HG03280 (cell line): ENCODE measurements at regions not wholly inside any gene's neighbourhood (a gene's known extent, or its start where the extent isn't known, plus 50 kb on each side); places are given as distances from the start of the nearest gene placed in this dataset.

Experiments used
- ATAC-seq: cut with Tn5 transposase; IDR thresholded peaks from one replicate; pipeline ENCODE4 v1.9.1; 2021; ENCODE audit warnings: mild to moderate bottlenecking, moderate library complexity; ENCODE audit not compliant: unreplicated experiment

DNA sequence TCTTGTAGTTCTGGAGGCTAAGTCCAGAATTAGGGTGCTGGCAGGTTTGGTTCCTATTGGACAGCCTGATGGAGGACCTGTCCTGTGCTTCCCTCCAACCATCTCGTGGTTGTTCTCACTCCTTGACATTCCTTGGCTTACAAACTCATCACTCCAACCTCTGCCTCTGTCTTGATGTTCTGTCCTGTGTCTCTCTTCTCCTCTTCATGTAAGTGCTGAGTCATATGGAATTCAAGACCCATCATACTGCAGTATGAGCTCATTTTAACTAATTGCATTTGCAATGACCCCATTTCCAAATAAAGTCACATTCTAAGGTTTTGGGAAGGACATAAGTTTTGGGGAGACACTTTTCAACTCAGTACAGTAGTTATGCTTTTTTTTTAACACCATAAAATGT is 374.7 kb downstream of the TRIB2 start:
- no peak for ATAC-seq

DNA sequence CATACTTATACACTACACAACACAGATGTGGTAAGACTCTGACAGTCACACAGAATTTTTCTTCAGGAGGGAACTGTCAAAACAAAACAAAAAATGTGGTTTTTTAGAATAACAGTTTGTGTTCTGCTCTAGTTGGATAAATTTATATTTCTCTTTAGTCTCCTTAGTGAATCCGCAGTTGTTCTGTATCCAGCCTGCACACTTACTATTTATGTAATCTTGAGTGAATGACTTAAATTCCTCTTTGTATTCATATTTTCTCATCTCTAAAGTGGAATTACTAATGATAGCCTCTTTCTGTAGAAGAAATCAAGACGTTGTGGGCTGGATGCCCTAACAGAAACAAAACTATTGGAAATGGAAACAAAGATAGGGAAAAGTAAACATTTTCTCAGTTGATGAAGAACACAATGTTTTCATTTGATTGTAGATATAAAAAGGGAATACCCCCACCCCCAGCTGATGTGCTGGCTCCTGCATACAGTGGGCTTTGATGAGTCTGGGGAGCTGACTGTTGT is 375.2 kb downstream of the TRIB2 start:
- no peak for ATAC-seq

DNA sequence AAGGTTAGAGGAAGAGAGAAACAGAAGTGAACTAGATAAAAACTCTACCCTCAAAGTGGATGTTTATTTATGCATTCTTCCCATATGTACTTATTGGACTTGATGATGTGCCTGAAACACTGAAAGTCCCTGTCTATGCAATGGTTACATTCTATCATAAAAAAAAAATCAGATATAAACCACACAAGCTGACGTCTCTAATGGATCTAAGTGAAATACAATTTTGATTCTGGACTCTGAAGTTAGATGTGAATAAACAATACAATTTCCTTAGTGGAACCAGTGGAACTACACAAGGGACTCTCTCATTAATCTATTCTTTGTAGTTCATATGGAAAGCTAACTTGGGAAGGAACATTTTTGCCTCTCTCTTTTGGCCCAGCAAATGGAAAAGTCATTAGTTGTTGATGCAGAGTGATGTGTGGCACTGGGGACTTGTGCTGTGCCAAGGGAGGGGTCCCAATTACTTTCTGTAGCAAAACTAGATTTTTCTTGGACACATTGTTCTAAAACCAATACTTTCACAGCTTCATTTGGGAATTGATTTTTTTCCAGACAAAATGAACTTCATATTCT is 376.8 kb downstream of the TRIB2 start:
- no peak for ATAC-seq

DNA sequence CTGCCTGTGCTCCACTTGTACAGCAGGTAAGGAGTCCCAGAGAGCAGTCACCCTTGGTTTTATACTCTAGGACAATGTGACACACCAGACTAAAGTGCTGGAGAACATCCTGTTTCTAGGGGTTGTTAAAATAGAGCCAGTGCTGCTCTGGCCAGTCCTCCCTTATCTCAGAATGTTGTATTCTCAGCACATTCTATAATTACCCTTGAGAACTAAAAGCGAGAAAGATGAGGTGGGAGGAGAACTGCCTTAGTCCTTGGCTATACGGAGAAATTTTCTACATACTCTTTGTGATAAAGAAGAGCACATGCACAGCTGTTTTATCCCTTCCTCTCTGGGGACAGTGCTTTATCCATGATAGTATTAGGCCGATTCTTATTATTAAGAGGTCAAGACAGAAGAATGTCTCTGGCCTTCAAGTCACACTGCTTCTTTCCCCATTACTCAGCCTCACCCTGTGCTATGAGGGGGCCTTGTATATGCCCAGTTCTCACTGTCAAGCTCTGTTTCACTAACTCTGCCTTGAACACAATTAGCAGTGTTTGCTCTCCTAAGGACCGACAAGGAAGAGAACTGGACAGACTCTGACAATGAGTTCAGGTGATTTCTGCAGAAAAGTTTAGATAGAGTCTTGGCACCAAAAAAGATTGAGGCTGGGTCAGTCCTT is 385.8 kb downstream of the TRIB2 start:
- no peak for ATAC-seq

DNA sequence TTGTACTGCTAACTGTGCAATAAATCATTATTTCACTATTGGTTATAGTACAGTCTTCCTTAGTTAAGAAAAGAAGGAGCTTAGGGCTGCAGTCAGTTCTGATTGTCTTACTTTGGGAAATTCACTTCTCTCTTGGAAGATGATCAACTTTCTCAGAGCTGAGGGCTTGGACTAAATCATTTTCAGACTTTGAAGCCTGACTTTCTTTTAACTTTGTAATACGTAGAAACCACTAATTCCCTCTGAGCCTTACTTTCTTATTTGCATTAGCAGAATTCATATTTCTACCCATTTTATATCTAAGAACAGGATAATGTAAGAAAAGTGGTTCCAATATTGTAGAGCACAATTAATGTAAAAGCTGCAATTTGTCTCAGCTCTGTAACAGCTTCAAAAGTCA is 386.4 kb downstream of the TRIB2 start:
- no peak for ATAC-seq

DNA sequence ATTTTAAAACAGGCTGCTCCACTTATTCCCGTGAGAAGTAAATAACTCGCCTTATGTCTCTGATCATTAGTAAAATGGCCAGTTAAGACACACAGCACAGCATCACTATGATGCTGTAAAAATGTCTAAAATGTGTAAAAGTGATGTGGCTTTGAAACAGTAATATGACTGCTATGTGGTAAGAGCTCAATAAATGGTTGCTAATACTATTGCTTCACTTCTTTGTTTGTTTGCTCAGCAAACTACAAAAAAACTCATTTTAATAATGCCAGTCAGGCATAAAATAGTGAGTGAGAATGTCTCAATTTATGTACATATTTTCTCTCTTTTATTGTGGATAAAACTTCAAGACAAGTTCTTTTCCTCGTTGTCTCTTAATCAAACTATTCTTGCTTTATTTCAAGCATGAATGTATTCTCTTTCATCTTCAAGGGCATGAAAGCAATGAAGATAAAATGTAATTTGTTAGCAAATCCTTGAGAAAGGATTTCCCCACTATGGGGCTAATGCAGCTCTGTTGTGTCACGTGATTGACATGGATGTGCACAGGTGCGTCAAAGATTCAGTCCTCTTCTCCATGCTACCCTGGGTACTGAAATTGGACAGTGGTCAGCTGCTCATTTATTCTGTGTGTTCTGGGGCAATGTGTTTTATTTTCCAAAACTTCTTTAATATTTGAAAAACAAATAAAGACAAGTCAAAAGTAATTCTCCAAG is 387.2 kb downstream of the TRIB2 start:
- ATAC-seq = no peak

DNA sequence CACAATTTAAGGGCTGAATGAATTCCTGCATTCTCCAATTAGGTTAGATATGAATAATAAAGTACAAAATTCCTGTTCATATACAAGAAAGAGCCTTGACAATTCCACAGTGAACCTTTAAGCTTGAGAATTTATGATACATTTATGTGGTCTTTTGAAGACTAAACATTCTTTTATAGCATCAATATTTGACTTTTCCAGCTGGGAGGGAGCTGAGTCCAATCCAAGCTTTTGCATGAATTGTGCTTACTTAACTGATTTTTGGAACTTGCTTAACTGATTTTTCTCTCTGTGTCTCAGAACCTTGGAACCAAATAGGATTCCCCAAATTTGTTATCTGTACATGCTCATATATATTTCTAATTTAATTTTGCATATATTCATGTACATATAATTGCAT is 388.0 kb downstream of the TRIB2 start:
- no peak for ATAC-seq

DNA sequence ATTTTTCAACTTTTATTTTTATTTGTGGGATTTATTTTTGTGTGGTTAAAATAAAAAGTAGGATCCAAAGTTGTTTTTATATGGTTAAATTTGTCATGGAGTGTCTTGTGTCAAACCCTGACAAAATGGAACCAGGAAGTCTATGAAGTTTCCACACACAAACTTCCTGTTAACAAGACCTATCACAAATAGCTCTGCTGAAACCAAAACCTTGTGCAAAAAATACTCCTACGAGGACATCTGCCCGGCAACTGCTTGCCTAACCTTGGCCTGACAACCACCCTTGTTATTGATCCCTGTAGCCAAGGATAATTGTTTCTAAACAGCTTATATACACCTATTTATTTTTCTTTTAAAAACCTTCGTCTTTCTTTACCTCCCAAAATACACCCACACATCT is 389.6 kb downstream of the TRIB2 start:
- ATAC-seq = peak; percentile 60

DNA sequence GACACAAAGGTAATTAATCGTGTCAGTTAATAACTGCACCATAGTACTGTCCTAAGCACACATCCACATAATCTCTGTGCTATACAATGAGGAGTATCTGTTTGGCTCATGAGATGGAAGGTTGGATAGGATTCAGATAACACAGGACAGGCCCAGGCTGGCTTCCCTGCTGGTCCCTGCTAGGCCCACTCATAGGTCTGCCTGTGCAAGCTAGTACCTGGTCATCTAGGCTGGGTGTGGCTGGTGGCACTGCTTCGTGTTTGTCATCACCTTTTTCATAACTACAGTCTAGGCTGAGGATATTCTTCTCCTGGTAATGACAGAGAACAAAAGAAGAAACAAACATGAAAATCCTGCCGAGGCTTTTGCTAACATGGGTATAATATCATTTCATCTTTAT is 392.8 kb downstream of the TRIB2 start:
- no peak for ATAC-seq

DNA sequence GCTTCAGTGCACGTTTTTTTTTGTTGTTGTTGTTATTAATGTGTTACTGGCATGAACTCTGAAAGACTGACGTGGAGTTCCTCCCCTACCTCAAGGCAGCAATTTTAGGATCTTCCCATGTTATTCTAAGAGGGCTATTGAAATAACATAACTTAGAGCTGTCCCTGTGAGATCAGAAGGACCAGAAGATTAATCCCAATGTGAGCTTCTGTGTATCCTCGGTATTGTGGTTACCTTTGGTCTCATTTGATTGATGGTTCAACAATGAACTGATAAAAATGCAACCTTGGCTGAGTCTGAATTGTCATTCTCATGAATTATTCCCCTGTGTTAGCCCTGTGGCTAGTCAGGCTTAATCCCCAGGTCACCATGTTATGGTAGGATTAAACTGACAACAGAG is 394.1 kb downstream of the TRIB2 start:
- ATAC-seq = no peak

DNA sequence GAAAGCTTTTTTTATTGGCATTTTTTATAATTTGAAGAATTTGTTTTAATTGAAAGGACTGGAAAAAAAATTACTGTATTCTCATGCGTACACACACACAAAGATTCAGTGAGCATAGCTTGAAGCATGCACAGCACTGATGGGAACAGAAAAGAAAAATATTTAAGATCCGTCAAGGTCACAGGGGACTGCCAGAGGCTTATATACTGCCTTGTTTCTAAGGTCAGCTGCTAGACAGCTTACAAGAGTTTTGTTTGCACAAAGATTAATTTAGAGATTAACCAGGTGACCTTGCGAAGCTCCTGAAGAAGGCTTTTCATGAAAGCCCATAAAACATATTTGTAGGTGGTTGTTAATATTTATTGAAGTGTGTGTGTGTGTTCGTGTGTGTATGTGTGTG is 396.3 kb downstream of the TRIB2 start:
- ATAC-seq = no peak

DNA sequence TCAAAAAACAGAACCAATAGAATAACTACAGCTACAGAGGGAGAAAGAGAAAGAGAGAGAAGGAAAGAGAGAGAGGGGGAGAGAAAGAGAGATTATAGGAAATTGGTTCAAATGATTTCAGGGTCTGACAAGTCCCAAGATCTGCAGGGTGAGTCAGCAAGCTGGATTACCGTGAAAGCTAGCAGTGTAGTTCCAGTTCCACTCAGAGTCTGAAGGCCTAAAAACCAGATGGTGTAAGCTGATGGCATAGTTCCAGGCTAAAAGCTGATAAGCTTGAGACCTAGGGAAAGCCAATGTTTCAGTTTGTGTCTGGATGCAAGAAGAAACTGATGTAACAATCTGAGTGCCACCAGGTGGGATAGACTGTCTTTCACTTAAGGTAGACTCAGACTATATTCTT is 397.7 kb downstream of the TRIB2 start:
- no peak for ATAC-seq

DNA sequence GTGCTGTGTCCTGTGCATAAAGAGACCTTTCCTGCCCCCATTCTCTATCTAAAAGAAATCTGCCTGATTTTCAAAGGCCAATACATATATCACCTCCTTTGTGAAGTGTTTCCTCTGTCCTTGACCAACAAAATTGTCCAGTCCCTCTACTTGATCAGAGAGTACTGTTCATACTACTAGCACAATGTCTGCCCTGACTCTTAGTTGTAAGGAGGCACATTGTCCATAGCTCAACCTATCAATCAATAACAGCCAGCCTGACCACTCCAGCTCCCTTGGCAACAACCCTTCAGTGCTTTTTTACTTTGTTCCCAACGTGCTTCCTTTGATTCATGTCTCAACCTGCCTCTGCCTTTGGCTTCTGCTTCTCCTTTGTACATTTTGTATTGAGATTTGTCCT is 398.9 kb downstream of the TRIB2 start:
- ATAC-seq = no peak

DNA sequence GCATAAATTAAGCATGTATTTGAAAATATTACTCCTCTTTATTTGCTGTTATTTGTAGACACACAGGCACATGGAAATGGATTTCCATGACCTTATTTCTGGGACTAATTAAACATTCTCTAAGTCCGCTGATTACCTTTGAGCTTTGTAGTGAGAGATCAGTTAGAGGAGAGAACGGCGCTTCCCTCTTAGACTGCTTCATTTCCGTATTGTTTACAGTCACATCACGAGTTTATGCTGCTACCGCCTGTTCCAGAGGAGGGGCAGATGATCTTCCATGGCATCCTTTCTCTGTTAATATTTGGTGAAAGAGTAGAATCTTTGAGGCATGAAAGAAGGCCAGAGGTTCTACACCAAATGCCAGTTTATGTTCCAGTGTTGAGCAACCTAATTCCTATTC is 404.4 kb downstream of the TRIB2 start:
- no peak for ATAC-seq

DNA sequence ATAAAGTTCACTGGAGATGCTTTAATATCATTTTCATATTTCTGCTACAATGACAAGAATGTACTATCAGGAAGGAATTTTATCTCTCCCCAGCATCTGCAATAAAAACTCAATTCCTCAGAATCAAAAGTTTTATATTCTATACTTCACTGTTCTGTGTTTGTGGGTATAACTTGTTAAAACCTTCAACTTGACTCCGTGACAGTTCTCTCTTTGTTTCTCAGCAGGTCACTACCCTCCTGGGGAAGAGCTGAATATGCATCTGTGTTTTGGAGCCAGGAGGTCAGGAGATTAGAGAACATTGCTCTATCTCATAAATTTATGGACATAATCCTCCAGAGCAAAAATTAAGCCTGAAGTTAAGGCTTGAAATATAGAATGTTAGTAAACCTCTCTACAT is 411.4 kb downstream of the TRIB2 start:
- no peak for ATAC-seq

DNA sequence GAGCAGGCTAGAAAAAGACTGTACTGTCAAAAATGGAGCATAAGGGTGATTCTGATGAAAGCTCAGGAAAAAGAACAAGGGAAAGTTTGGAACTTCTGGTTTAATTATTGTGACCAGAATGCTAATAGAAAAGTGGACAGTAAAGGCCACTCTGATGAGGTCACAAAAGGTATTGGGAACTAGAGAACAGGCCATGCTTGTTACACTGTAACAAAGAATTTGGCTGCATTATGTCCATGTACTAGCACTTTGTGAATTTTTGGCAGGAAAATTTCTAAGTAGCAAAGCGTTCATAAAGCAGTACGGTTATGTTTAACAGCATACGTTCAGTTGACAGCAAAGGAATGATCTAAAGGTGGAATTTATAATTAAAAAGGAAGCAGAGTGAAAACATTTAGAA is 418.6 kb downstream of the TRIB2 start:
- no peak for ATAC-seq

DNA sequence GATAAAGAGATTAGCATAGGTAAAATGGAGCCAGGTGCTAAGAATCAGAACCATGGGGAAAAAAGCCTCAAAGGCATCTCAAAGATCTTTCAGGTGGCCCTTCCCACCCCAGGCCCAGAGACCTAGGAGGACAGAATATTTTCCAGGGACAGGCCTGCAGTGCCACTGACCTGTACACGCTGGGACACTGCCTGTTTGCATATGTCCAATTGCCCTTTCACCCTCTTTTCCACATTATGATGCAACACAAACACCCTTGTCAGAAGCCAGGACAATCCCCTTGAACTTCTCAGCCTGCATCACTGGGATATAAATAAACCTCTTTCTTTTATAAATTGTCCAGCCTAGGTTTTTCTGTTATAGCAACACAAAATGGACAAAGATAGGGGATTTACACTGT is 419.1 kb downstream of the TRIB2 start:
- ATAC-seq = no peak

DNA sequence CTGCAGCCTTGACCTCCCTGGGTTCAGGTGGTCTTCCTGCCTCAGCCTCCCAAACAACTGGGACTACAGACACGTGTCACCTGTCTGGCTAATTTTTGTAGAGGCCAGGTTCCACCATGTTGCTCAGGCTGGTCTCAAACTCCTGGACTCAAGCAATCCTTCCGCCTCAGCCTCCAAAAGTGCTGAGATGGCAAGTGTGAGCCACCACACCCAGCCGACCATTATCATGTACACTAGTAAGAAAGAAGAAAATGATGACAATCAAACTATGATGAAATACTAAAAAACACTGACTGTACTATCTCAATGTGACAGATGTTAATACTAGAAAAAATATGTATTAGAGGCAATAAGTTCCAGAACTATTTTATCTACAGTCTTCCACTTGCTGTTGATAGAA is 420.9 kb downstream of the TRIB2 start:
- ATAC-seq = no peak

DNA sequence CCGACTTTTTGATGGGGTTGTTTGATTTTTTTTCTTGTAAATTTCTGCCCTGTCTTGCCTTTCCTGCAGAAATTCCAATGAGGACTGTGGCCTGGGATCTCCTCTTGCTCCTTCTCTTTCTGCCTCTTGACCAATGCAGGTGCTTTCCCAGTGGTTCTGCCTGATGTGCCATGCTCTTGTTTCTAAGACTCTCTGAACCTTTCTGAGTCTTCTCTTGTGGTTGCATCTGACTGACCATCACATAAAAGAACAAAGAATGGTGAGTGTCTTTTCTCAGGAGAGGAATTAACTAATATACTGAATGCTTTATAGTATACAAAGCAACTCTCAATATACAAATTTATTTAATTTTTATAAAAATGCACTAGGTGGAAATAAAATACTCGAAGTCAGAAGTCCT is 424.6 kb downstream of the TRIB2 start:
- ATAC-seq = no peak

DNA sequence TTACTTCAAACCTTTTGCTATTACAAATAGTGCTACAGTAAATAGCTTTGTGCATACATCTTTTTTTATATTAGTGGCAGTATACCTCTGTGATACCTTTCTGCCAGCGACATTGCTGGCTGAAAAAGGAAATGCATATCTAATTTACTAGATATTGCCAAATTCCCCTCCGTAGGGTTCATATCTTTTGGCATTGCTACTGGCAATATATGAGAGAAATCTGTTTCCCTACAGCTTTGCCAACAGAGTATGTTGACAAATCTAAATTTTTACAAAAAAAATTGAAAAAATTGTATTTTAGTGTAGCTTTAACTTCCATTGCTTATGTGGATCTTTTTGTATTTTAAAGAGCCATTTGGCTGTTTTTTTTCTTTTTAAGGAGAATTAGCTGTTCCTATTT is 426.7 kb downstream of the TRIB2 start:
- ATAC-seq = no peak

DNA sequence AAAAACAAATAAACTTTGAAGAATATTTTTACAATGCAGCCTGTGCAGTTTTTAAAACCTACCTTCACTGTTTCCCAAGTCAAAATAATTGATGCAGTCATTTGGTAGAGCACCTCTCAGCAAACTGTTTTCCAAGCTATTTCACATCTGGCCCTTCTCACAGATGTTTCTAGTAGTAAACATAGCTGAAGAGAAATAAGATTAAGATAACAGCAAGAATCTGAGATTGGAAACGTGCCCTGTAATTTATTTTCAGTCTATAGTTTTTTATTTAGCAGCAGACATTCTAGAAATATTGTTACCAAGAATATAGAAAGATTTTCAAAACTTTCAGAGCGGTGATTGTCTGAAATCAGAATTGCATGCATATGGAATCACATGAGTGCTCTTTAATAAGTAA is 440.2 kb downstream of the TRIB2 start:
- no peak for ATAC-seq

DNA sequence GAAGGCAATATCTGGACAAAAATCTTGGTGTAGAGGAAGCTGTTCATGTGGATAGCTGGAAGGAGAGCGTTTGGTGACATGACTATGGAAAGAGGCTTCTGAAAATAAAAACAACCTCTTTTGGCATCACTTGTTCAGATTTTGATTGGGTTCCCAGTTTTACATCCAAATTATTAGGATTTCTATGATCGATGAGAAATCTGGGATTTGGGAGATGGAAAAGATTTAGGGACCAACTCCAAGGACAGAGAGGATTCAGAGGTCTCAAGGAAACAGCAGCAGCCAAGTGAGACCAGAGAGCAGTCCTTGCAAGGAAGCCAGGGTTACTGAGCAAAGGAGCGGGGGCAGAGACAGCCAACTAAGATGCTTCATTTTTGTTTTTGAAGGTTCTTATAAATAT is 441.7 kb downstream of the TRIB2 start:
- ATAC-seq = no peak
